Mesendoderm (in vitro differentiated cells): ENCODE measurements at regions not wholly inside any gene's neighbourhood (a gene's known extent, or its start where the extent isn't known, plus 50 kb on each side); places are given as distances from the start of the nearest gene placed in this dataset.
"Not testable (repeated sequence)": the region's sequence is repeated elsewhere in the genome, so short reads cannot be mapped to it uniquely, and the experiment has no call there.

Source experiments
- DNase-seq: peaks from one replicate; pipeline ENCODE4 v3.0.0; 2013
- H2AK5ac ChIP-seq: 2 replicates; pipeline ENCODE4 v1.6.1; 2013; ENCODE audit warnings: low read length, inconsistent platforms
- H2BK120ac ChIP-seq: 2 replicates; pipeline ENCODE4 v1.6.1; 2013; ENCODE audit warnings: low read depth, mild to moderate bottlenecking, low read length, moderate library complexity, mixed read lengths
- H2BK15ac ChIP-seq: replicated peaks from 2 replicates; pipeline ENCODE4 v1.6.1; 2013; ENCODE audit warnings: low read depth, mild to moderate bottlenecking, moderate library complexity
- H2BK5ac ChIP-seq: 2 replicates; pipeline ENCODE4 v1.6.1; 2013; ENCODE audit warnings: low read length, inconsistent platforms
- H3K18ac ChIP-seq: 2 replicates; pipeline ENCODE4 v1.6.1; 2013; ENCODE audit warnings: mild to moderate bottlenecking, low read length, mixed read lengths
- H3K23ac ChIP-seq: one replicate; pipeline ENCODE4 v1.6.1; 2013; ENCODE audit warnings: low read length
- H3K27ac ChIP-seq: 2 replicates; pipeline ENCODE4 v1.5.1; 2013; ENCODE audit warnings: low read depth, mild to moderate bottlenecking, inconsistent platforms, low read length, moderate library complexity
- H3K27me3 ChIP-seq: 2 replicates; pipeline ENCODE4 v1.6.1; 2013; ENCODE audit warnings: low read length, control low read depth, mild to moderate bottlenecking, inconsistent platforms; ENCODE audit not compliant: insufficient read depth, poor library complexity
- H3K36me3 ChIP-seq: 2 replicates; pipeline ENCODE4 v1.6.1; 2013; ENCODE audit warnings: low read length, inconsistent platforms; ENCODE audit not compliant: control insufficient read depth, insufficient read depth
- H3K4ac ChIP-seq: one replicate; pipeline ENCODE4 v1.6.1; 2013; ENCODE audit warnings: low read depth, mild to moderate bottlenecking, low read length, moderate library complexity
- H3K4me1 ChIP-seq: 2 replicates; pipeline ENCODE4 v1.6.1; 2013; ENCODE audit warnings: low read depth, low read length, inconsistent platforms; ENCODE audit not compliant: control insufficient read depth
- H3K4me2 ChIP-seq: 2 replicates; pipeline ENCODE4 v1.6.1; 2013; ENCODE audit warnings: low read length
- H3K4me3 ChIP-seq: 2 replicates; pipeline ENCODE4 v1.5.1; 2013; ENCODE audit warnings: mild to moderate bottlenecking, low read length
- H3K56ac ChIP-seq: one replicate; pipeline ENCODE4 v1.6.1; 2013; ENCODE audit warnings: low read length
- H3K79me1 ChIP-seq: 2 replicates; pipeline ENCODE4 v1.6.1; 2013; ENCODE audit warnings: low read length, inconsistent platforms
- H3K79me2 ChIP-seq: 2 replicates; pipeline ENCODE4 v1.6.1; 2013; ENCODE audit warnings: mild to moderate bottlenecking, low read length; ENCODE audit not compliant: control insufficient read depth, insufficient read depth
- H3K9ac ChIP-seq: 2 replicates; pipeline ENCODE4 v1.6.1; 2013; ENCODE audit warnings: low read length, inconsistent platforms
- H4K5ac ChIP-seq: one replicate; pipeline ENCODE4 v1.6.1; 2013; ENCODE audit warnings: low read length
- H4K8ac ChIP-seq: one replicate; pipeline ENCODE4 v1.6.1; 2013; ENCODE audit warnings: low read depth, mild to moderate bottlenecking, control low read depth, low read length, moderate library complexity
- WGBS: extraction: QIAGEN DNeasy Blood & Tissue Kit; methylation state at CpG from one replicate; pipeline ENCODE4 v1.1.7; 2013; ENCODE audit warnings: low lambda C conversion rate, missing lambda C conversion rate; ENCODE audit not compliant: insufficient coverage; ENCODE audit errors: extremely low coverage; 5-methylcytosine and 5-hydroxymethylcytosine counted together

DNA sequence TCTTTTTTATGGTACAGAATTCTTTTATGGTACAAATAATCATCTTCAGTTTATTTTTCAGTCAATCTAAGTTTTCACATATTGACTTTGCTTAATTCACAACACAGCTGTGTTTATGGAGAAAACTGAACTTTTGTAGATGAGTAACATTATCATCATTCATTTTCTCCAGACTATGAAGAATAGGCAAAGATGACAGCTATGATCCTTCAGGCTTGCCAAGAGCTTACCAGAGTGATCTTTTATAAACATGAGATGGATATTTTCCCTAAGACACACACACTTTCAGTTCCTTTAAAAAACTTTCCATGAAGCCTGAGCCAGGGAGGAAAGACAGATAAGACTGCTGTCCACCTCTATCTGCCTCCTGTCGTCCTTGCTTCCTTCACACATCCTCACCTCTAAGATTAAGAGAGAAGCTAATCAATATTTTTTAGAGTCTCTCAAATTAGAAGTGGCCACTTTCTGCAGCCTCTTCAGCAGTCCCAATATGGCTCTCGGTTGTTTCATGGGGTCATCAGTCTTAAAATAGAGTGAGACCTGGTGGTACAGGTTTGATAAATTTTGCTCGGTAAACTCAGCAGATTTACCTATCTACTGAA is 108.1 kb upstream of the SLC27A6 start:
- WGBS = no CpG with 5 or more reads among the region's 3 CpGs
- Histone ChIP-seq H4K5ac (no peak overlapping the region), H3K56ac (no peak overlapping the region), H3K4me3 (no peak overlapping the region), H3K79me1 (no peaks in the 10 kb centered on the region), H4K8ac (no peak overlapping the region), H3K18ac (no peak overlapping the region), H3K36me3 (no peaks in the 10 kb centered on the region), H3K23ac (no peak overlapping the region), H2BK5ac (no peak overlapping the region), H2BK120ac (no peak overlapping the region), H3K4ac (no peak overlapping the region), H3K79me2 (no peaks in the 10 kb centered on the region), H2BK15ac (no peak overlapping the region), H2AK5ac (no peak overlapping the region), H3K9ac (no peak overlapping the region), H3K27me3 (no peaks in the 10 kb centered on the region), H3K4me2 (no peak overlapping the region), H3K4me1 (no peaks in the 10 kb centered on the region), H3K27ac (no peak overlapping the region)
- no peak for DNase-seq

DNA sequence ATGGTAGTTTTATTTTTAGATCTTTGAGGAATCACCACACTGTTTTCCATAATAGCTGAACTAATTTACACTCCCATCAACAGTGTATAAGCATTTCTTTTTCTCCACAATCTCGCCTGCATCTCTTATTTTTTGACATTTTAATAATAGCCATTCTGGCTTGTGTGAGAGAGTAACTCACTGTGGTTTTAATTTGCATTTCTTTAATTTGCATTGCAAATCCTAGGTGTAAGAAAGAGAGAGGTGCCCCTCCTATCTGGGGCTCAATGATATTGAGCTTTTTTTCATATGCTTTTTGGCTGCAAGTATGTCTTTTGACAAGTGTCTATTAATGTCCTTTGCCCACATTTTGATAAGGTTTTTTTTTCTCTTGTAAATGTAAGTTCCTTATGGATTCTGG is 106.3 kb upstream of the SLC27A6 start:
- Histone ChIP-seq H4K8ac (no peak overlapping the region), H3K36me3 (no peaks in the 10 kb centered on the region), H3K4me2 (no peak overlapping the region), H3K79me2 (no peaks in the 10 kb centered on the region), H2BK15ac (no peak overlapping the region), H3K4me1 (no peaks in the 10 kb centered on the region), H3K79me1 (no peaks in the 10 kb centered on the region), H2BK120ac (no peak overlapping the region), H3K4ac (no peak overlapping the region), H3K56ac (no peak overlapping the region), H3K23ac (no peak overlapping the region), H2BK5ac (no peak overlapping the region), H3K18ac (no peak overlapping the region), H3K4me3 (no peak overlapping the region), H4K5ac (no peak overlapping the region), H3K9ac (no peak overlapping the region), H3K27ac (no peak overlapping the region), H3K27me3 (no peaks in the 10 kb centered on the region), H2AK5ac (no peak overlapping the region)
- whole genome bisulfite sequencing = no CpG with 5 or more reads among the region's 1 CpG
- no peak for DNase-seq

DNA sequence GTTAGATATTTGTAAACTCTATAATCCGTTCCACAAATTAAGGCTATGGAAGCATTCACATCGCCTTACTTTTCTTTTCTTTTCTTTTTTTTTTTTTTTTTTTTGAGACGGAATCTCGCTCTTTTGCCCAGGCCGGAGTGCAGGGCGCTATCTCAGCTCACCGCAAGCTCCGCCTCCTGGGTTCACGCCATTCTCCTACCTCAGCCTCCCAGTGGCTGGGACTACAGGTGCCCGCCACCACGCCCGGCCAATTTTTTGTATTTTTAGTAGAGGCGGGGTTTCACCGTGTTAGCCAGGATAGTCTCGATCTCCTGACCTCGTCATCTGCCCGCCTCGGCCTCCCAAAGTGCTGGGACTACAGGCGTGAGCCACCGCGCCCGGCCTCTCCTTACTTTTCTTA is 104.1 kb upstream of the SLC27A6 start:
- no CpG with 5 or more reads among the region's 22 CpGs for WGBS
- not testable (repeated sequence) for H3K27ac ChIP-seq, H3K56ac ChIP-seq, H3K18ac ChIP-seq, H3K27me3 ChIP-seq, H3K79me2 ChIP-seq, H3K79me1 ChIP-seq, H2BK15ac ChIP-seq, DNase-seq, H3K4me2 ChIP-seq, H3K4me3 ChIP-seq, H4K5ac ChIP-seq, H2BK120ac ChIP-seq, H3K4me1 ChIP-seq, H3K23ac ChIP-seq, H3K4ac ChIP-seq, H3K9ac ChIP-seq, H3K36me3 ChIP-seq, H2AK5ac ChIP-seq, H2BK5ac ChIP-seq, H4K8ac ChIP-seq

DNA sequence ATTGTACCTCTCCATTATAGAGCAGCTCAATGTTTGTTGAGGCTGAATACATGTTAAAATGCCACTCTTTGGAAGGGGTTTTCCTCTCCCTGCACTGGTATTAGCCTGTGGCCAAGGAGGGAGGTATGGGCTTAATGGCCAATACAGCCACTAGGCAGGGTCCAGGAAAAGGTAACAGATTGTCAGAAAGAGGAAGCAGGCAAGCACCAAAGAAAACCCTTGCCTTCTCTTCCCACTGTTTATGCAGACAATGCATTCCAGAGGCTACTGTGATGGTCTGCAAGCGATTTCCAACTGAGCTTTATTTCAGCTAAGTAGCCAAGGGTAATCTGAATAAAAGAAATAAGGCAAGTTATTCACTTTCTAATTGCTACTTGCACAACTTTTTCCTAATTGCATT is 95.3 kb upstream of the SLC27A6 start:
- Histone ChIP-seq H4K5ac (no peak overlapping the region), H3K9ac (no peak overlapping the region), H4K8ac (no peak overlapping the region), H3K4ac (no peak overlapping the region), H3K18ac (no peak overlapping the region), H2BK15ac (no peak overlapping the region), H2AK5ac (no peak overlapping the region), H3K36me3 (no peaks in the 10 kb centered on the region), H2BK5ac (no peak overlapping the region), H3K4me2 (no peak overlapping the region), H3K56ac (no peak overlapping the region), H2BK120ac (no peak overlapping the region), H3K79me1 (no peaks in the 10 kb centered on the region), H3K27me3 (no peaks in the 10 kb centered on the region), H3K4me3 (no peak overlapping the region), H3K4me1 (no peaks in the 10 kb centered on the region), H3K23ac (no peak overlapping the region), H3K27ac (no peak overlapping the region), H3K79me2 (no peaks in the 10 kb centered on the region)
- WGBS = no CpG with 5 or more reads among the region's 1 CpG
- peak; percentile 26 for DNase-seq

DNA sequence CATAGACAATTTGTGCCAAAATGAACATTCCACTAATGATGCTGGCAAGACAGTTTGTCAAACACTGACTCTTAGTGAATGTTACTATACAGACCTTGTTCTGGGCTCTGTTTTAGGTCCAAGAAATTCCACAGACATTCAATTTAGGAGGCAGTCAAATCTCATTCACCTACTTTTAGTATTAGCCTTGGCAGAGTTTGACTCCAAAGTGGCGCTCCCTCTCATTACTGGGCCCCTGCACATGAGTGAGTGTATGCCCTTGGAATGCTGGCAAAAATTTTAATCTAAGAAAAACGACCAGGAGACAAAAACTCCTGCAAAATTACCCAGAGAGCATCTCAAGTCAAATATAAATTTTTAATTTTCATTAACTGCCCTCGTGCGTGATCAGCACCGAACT is 94.9 kb upstream of the SLC27A6 start:
- no CpG with 5 or more reads among the region's 5 CpGs for WGBS
- Histone ChIP-seq H4K8ac (no peak overlapping the region), H3K79me2 (no peaks in the 10 kb centered on the region), H3K4me2 (no peak overlapping the region), H3K4ac (no peak overlapping the region), H3K27me3 (no peaks in the 10 kb centered on the region), H3K27ac (no peak overlapping the region), H3K79me1 (no peaks in the 10 kb centered on the region), H3K23ac (no peak overlapping the region), H3K18ac (no peak overlapping the region), H3K56ac (no peak overlapping the region), H3K9ac (no peak overlapping the region), H3K4me1 (no peaks in the 10 kb centered on the region), H2BK15ac (no peak overlapping the region), H3K4me3 (no peak overlapping the region), H2BK5ac (no peak overlapping the region), H4K5ac (no peak overlapping the region), H2BK120ac (no peak overlapping the region), H3K36me3 (no peaks in the 10 kb centered on the region), H2AK5ac (no peak overlapping the region)
- no peak for DNase-seq

DNA sequence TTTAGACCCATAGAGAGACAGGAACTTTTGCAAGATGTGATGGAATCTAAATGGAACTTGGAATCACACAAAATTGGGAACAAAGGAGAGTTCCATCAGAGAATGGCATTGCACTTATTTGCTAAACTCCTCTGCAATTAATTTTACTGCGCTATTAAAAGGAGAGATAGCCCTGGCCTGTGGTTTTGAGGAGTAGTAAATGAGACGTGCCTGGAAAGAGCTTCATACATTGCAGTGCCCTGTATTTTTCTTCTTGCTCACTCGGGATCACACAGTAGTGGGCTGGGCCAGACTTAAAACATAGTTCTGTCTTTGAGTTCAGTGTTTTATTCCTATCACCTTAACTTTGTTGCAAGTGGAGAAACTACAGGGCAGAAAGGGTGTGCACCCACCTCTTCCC is 94.4 kb upstream of the SLC27A6 start:
- no peak overlapping the region for H2BK5ac ChIP-seq
- no CpG with 5 or more reads among the region's 3 CpGs for WGBS
- H3K56ac ChIP-seq = no peak overlapping the region
- H3K36me3 ChIP-seq = no peaks in the 10 kb centered on the region
- no peak overlapping the region for H3K9ac ChIP-seq
- no peak overlapping the region for H3K4me3 ChIP-seq
- no peak overlapping the region for H4K8ac ChIP-seq
- no peak overlapping the region for H2BK15ac ChIP-seq
- no peak overlapping the region for H3K18ac ChIP-seq
- H4K5ac ChIP-seq = no peak overlapping the region
- no peak overlapping the region for H2BK120ac ChIP-seq
- no peak overlapping the region for H3K27ac ChIP-seq
- no peak overlapping the region for H3K23ac ChIP-seq
- no peaks in the 10 kb centered on the region for H3K27me3 ChIP-seq
- no peaks in the 10 kb centered on the region for H3K4me1 ChIP-seq
- H3K4ac ChIP-seq = no peak overlapping the region
- no peak overlapping the region for H2AK5ac ChIP-seq
- no peak overlapping the region for H3K4me2 ChIP-seq
- no peaks in the 10 kb centered on the region for H3K79me2 ChIP-seq
- H3K79me1 ChIP-seq = no peaks in the 10 kb centered on the region
- DNase-seq = no peak
